Activated T-helper 17 cell treated with anti-CD3 and anti-CD28 coated beads, Interleukin-2, amount 50 U/mL, for 72 hours (primary cell): ENCODE measurements at regions not wholly inside any gene's neighbourhood (a gene's known extent, or its start where the extent isn't known, plus 50 kb on each side); places are given as distances from the start of the nearest gene placed in this dataset.
"Not testable (repeated sequence)": the region's sequence is repeated elsewhere in the genome, so short reads cannot be mapped to it uniquely, and the experiment has no call there.

Experiments
- ATAC-seq: fragments of 150-1000 bp; cut with Tn5 transposase; replicated peaks from 2 replicates; pipeline ENCODE4 v1.10.0; 2021; ENCODE audit warnings: mild to moderate bottlenecking, moderate library complexity
- H3K27ac Mint-ChIP-seq: one replicate; pipeline ENCODE4 v1.8.0; 2022; ENCODE audit warnings: mixed read lengths
- H3K27me3 Mint-ChIP-seq: one replicate; pipeline ENCODE4 v1.8.0; 2022; ENCODE audit warnings: mixed read lengths
- H3K36me3 Mint-ChIP-seq: one replicate; pipeline ENCODE4 v1.8.0; 2022; ENCODE audit warnings: low read depth, mild to moderate bottlenecking, mixed read lengths
- H3K4me1 Mint-ChIP-seq: one replicate; pipeline ENCODE4 v1.8.0; 2022; ENCODE audit warnings: mixed read lengths
- H3K4me3 Mint-ChIP-seq: one replicate; pipeline ENCODE4 v1.8.0; 2022; ENCODE audit warnings: mild to moderate bottlenecking, mixed read lengths
- H3K9me3 Mint-ChIP-seq: one replicate; pipeline ENCODE4 v1.8.0; 2022; ENCODE audit warnings: mixed read lengths

DNA sequence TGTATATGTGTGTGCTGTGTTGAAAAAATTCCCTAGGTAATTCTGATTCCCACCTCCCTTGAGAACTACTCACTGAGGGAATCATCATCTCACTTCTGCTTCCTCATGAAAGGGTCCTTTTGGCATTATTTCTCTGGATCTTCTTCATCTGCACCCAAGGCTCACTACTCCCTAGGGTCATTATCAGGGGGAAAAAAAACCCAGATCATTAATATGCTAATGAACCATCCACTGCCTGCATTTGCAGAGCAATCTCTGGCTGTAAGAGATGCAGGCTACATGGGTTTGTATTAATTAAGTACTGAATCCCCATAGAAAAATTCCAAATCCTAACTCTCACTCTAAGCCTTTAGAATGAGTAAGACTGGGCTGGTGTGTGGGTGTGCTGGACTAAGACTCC is 68.0 kb upstream of the IGFBP5 start:
- no peaks in the 10 kb centered on the region for H3K36me3 Mint-ChIP-seq
- no peaks in the 10 kb centered on the region for H3K9me3 Mint-ChIP-seq
- no peaks in the 10 kb centered on the region for H3K4me1 Mint-ChIP-seq
- H3K27ac Mint-ChIP-seq, result no peak overlapping the region
- ATAC-seq, result no peak
- no peak overlapping the region for H3K4me3 Mint-ChIP-seq
- peaks cover 36% of the 10 kb centered on the region for H3K27me3 Mint-ChIP-seq

DNA sequence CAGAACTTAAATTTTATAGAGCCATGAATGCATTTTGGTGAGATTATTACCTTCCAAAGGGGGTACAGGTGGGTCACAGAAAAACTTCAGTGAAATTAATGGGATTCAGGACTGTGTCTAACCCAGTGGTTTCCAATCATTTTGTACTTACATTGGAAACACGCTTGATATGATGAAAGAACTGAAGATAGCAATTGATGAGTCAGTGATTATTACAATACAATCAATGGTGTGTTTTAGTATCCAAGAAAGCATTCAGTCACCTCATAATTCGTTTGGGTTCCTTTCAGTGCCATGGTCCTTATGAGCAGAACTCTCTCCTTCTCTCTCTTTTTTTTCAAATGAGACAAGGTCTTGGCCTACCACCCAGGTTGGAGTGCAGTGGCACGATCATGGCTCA is 66.5 kb upstream of the IGFBP5 start:
- H3K36me3 Mint-ChIP-seq, result no peaks in the 10 kb centered on the region

DNA sequence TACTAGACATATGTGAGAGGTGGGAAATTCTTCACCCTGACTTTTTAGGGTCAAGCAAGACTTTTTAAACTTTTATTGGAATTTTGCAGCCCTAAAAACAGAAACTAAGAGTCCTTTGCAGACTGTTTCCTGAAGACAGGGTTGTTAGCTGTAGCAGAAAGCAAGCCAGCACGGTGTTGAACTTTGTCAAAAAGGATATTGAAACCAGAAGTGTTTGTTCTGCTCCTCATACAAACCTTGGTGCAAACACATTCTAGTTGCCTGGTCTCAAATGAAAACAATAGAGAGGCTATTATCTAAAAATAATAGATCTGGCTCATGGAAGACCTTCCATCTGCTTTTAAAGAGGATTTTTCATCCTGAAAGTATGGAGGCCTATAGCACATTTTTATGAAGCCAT is 65.8 kb upstream of the IGFBP5 start:
- Mint-ChIP-seq H3K27me3 (peaks cover 25% of the 10 kb centered on the region), H3K4me3 (no peak overlapping the region), H3K4me1 (no peaks in the 10 kb centered on the region), H3K27ac (no peak overlapping the region), H3K9me3 (no peaks in the 10 kb centered on the region), H3K36me3 (no peaks in the 10 kb centered on the region)
- no peak for ATAC-seq

More for the DNA sequence above, 66.5 kb upstream of the IGFBP5 start:
- Mint-ChIP-seq H3K27ac (no peak overlapping the region), H3K4me3 (no peak overlapping the region), H3K27me3 (peaks cover 30% of the 10 kb centered on the region), H3K9me3 (no peaks in the 10 kb centered on the region), H3K4me1 (no peaks in the 10 kb centered on the region)
- no peak for ATAC-seq

DNA sequence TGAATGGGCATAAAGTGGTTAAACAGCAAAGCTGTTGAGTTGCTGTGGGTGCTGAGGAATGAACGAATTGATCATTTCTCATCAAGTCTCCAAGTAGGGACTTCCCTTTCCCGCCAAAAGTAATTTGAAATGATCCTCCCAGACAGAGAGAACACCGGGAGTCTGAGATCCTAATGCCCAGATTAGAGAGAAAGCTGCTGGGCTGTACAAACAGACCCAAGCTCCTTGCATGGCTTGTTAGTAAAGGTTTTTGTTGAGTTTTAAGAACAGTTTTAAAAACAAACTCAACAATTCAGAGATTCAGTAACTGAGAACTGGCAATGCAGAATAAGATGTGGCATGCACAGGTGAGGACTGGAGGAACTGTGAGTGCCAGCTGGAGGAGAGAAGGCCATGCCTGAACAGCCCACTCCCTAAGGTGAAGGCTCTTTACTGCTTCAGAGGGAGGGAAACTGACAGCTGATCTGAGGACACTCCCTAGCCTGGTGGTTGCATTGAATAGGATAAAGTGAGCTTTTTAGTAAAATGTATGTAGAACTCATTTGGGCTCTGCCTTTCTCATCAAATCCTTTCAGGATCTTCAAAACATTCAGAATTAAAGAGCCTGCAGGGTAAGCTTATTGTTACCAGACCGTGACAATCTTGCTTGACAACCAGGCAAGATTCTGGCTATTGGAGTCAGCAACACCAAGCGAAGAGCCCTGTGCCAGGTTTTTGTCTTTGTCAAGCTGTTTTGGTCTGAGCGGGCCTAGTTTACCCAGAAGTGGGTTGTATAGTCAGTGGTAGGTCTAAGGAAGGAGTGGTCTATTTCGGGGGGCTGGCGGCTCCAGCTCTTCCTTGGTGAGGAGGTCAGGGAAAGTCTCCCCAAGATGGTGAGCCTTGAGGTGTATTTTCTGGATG is 63.2 kb upstream of the IGFBP5 start:
- no peak for ATAC-seq
- Mint-ChIP-seq H3K27me3 (peaks cover 20% of the 10 kb centered on the region), H3K36me3 (no peaks in the 10 kb centered on the region), H3K4me3 (no peak overlapping the region), H3K4me1 (no peaks in the 10 kb centered on the region), H3K27ac (no peak overlapping the region), H3K9me3 (no peaks in the 10 kb centered on the region)

DNA sequence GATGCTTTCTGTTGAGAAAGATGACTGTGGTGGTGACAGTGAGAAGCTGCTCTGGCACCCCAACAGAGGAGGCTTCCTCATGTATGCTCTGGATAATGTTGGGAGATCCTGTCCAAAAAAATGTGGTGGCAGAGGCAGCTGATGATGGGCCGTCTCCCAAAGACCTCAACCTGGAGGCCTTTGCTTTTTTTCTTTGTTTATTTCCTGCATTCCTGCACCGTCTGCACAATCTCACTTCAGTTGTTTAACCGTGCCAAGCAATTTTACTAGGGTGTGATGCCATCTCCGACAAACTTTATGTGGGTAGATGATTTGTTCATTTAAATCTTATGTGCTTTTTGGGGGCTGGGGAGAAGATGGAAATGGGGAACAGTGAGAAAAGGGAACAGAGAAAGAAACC is 62.2 kb upstream of the IGFBP5 start:
- peaks cover 11% of the 10 kb centered on the region for H3K27me3 Mint-ChIP-seq
- no peaks in the 10 kb centered on the region for H3K36me3 Mint-ChIP-seq
- H3K9me3 Mint-ChIP-seq, result no peaks in the 10 kb centered on the region
- no peak overlapping the region for H3K27ac Mint-ChIP-seq
- no peak for ATAC-seq
- H3K4me1 Mint-ChIP-seq, result no peaks in the 10 kb centered on the region
- no peak overlapping the region for H3K4me3 Mint-ChIP-seq

DNA sequence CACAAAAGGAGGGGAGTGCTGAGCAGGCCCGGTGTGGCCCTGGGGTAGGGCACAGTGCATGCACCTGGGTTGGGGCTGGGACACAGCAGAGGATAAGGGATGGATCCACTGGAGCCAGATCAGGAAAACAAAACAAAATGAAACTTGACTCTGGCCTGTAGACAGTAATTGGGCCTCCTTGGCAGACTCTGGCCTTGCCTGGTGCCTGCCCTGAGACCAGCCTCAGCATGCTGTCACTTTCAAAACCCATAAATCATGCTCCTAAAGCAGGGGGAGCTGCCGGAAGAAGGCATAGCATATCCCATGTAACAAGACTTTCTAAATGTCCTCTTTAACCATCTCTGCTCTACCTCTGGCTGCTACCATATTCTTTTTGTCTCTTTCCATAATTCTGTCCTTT is 61.1 kb upstream of the IGFBP5 start:
- no peak for ATAC-seq
- Mint-ChIP-seq H3K27me3 (peaks cover 10% of the 10 kb centered on the region), H3K36me3 (no peaks in the 10 kb centered on the region), H3K4me1 (no peaks in the 10 kb centered on the region), H3K4me3 (no peak overlapping the region), H3K9me3 (no peaks in the 10 kb centered on the region), H3K27ac (no peak overlapping the region)

DNA sequence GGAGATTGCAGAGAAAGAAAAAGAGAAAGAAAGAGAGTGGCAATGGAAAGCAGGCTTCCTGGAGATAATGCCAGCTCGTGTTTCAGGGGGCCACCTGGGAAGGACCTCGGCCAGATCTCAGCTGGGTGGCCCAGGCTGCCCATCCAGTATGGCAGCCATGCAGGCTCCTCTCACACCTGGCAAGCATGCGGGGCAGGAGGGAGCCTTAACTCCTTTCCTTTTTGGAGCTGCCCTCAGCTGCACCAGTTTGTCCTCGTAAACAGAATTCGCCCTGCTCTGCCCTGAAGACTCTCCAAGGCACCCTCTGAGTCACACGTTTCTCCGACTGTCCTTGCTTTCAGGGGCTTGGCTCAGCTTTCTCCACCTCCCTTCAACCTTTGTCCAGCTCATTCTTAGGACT is 59.5 kb upstream of the IGFBP5 start:
- H3K9me3 Mint-ChIP-seq, result no peaks in the 10 kb centered on the region
- H3K4me1 Mint-ChIP-seq, result no peaks in the 10 kb centered on the region
- H3K27me3 Mint-ChIP-seq, result peaks cover 7% of the 10 kb centered on the region
- no peak overlapping the region for H3K27ac Mint-ChIP-seq
- ATAC-seq, result no peak
- no peaks in the 10 kb centered on the region for H3K36me3 Mint-ChIP-seq
- H3K4me3 Mint-ChIP-seq, result no peak overlapping the region

DNA sequence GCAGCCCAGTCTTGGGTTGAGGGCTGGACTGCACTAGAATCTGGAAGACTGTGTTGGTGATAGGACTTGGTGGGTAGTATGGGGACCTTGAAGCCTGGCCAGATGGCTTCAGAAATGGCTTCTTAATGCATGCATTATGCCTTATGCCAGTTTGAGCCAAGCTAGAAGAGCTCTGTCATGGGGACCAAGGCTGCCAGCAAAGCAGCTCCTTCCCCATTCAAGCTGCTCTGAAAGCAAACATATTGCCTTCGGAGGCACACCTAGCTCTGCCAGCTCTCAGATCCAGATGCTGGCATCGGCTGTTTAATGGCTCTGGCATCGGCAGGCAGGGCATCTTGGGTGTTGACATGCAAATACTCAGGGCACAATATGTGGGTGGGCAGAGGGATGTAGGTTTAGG is 59.0 kb upstream of the IGFBP5 start:
- no peak for ATAC-seq
- no peak overlapping the region for H3K4me3 Mint-ChIP-seq
- no peaks in the 10 kb centered on the region for H3K36me3 Mint-ChIP-seq
- H3K27ac Mint-ChIP-seq, result no peak overlapping the region
- peaks cover 11% of the 10 kb centered on the region for H3K27me3 Mint-ChIP-seq
- no peaks in the 10 kb centered on the region for H3K4me1 Mint-ChIP-seq
- H3K9me3 Mint-ChIP-seq, result no peaks in the 10 kb centered on the region

DNA sequence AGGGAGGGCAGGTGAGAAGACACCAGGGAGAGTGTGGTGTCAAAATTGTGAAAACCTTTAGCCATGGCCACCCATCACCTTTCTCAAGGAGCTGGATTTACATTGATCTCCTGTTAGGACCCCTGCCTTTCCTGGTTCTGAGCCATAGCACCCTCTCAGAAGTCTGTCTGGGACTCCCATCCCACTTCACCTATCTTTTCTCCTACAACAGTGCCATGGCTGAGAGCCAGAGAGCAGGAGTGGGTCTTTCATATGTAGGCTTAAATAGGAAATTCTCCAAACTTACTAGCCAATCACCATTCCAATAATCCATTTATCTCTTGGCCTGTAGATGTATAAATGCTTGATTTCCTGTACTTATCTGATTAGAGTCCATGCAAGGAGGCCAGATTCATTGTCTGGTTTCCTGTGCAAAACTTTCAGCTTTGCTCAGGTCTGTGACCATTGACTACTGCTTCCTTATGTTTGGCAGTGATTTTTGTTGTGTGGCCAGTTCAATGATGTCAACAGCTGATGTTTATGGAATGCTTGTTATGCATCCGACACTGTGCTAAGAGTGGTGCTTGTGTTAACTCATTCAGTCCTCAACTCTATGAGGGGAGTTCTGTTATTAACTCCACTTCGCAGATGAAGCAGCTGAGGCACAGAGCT is 57.6 kb upstream of the IGFBP5 start:
- Mint-ChIP-seq H3K27ac (no peak overlapping the region), H3K4me3 (no peak overlapping the region), H3K36me3 (no peaks in the 10 kb centered on the region), H3K4me1 (no peaks in the 10 kb centered on the region), H3K27me3 (peaks cover 21% of the 10 kb centered on the region), H3K9me3 (no peaks in the 10 kb centered on the region)
- ATAC-seq, result no peak

DNA sequence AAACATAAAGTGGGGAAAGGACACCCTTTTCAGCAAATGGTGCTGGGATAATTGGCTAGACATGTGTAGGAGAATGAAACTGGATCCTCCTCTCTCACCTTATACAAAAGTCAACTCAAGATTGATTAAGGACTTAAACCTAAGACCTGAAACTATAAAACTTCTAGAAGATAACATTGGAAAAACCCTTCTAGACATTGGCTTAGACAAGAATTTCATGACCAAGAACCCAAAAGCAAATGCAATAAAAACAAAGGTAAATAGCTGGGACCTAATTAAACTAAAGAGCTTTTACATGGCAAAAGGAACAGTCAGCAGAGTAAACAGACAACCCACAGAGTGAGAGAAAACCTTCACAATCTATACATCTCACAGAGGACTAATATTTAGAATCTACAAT is 55.4 kb upstream of the IGFBP5 start:
- not testable (repeated sequence) for H3K9me3 Mint-ChIP-seq, H3K4me3 Mint-ChIP-seq, H3K4me1 Mint-ChIP-seq, ATAC-seq, H3K27ac Mint-ChIP-seq, H3K36me3 Mint-ChIP-seq
- peaks cover 27% of the 10 kb centered on the region for H3K27me3 Mint-ChIP-seq

DNA sequence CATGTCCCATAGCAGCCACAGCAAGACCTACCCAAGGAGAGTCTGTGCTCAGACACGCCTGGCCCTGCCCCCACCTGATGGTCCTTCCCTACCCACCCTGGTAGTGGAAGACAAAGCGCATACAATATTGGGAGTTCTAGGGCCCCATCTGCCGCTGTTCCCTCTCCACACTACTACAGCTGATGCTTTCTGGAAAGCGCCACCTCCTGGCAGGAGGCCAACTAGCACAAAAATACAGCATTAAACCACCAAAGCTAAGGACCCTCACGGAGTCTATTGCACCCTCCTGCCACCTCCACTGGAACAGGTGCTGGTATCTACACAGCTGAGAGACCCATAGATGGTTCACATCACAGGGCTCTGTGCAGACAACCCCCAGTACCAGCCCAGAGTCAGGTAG is 50.9 kb upstream of the IGFBP5 start:
- H3K4me3 Mint-ChIP-seq, H3K27ac Mint-ChIP-seq, ATAC-seq, H3K4me1 Mint-ChIP-seq, H3K9me3 Mint-ChIP-seq, H3K36me3 Mint-ChIP-seq: not testable (repeated sequence)
- peaks cover 46% of the 10 kb centered on the region for H3K27me3 Mint-ChIP-seq

DNA sequence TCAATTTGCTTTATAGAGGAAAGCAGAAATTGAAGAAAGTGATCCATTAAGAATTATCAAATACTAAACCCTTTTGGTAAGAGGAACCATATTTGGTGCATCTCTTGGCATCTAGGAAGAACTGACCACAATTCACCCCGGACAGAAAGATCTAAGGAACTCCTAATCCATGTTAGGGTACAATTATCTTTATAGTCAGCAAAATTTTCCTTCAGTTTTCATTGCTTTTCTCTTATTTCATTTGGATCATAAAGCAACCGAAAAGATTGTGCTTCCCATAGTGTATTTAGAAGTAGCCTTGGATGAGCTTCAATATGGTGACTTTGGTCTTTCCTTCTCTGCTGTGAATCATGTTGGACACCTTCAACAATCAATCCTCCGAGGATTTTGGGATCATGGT is 50.1 kb upstream of the IGFBP5 start:
- ATAC-seq, result no peak
- Mint-ChIP-seq H3K4me3 (no peak overlapping the region), H3K27me3 (peaks cover 52% of the 10 kb centered on the region), H3K27ac (no peak overlapping the region), H3K36me3 (no peaks in the 10 kb centered on the region), H3K9me3 (no peaks in the 10 kb centered on the region), H3K4me1 (no peaks in the 10 kb centered on the region)
